Stimulated activated CD4-positive, alpha-beta T cell treated with anti-CD3 and anti-CD28 coated beads, Interleukin-2, amount 100 ng/mL, for 24 hours (primary cell): ENCODE measurements at regions not wholly inside any gene's neighbourhood (a gene's known extent, or its start where the extent isn't known, plus 50 kb on each side); places are given as distances from the start of the nearest gene placed in this dataset.
"Not testable (repeated sequence)": the region's sequence is repeated elsewhere in the genome, so short reads cannot be mapped to it uniquely, and the experiment has no call there.

ENCODE experiments used
- DNase-seq, 2 donors: peaks; one replicate each; pipeline ENCODE4 v3.0.0-alpha.2; 2020

DNA sequence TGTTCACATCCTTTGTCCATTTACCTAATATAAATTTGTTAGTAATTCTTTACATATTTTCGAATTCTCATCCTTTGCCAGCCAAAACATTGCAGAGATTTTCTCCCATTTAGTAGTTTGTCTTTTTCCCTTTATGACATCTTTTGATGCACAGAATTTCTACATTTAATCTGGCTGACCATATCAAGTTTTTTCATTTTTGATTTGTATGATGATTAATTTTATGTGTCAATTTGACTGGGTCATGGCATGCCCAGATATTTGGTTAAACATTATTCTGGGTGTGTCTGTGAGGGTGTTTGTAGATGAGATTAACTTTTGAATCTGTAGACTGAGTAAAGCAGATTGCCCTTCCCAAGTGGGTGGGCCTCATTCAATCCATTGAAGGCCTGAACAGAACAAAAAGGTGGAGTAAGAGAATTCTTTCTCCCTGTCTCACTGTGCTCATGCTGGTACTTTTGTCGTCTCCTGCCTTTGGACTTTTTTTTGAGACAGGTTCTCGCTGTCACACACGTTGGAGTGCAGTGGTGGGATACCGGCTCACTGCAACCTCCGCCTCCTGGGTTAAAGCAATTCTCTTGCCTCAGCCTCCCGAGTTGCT, 72.1 kb upstream of the EPB41L1 start:
- no peak for DNase-seq

DNA sequence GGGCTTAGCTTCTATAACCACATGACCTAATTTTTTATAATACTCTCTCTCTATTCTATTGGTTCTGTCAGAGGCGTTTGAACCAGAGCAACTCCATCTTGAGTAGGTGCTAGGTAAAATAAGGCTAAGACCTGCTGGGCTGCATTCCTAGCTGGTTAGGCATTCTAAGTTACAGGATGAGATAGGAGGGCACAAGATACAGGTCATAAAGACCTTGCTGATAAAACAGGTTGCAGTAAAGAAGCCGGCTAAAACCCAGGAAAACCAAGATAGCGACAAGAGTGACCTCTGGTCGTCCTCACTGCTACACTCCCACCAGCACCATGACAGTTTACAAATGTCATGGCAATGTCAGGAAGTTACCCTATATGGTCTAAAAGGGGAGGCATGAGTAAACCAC, 71.3 kb upstream of the EPB41L1 start:
- not testable (repeated sequence) for DNase-seq

DNA sequence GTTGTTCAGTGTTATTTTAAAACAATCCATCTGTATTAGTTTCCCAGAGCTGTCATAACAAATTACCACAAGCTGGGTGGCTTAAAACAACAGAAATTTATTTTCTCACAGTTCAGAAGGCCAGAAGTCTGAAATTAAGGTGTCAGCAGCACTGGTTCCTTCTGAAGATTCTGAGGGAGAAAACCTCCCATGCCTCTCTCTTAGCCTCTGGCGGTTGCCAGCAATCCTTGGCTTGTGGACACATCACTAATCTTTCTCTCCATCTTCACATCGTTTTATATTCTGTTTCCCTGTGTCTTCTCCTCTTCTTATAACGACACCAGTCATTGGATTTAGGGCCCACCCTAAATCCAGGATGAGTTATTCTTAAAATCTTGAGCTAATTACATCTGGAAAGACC, 70.2 kb upstream of the EPB41L1 start:
- no peak for DNase-seq

DNA sequence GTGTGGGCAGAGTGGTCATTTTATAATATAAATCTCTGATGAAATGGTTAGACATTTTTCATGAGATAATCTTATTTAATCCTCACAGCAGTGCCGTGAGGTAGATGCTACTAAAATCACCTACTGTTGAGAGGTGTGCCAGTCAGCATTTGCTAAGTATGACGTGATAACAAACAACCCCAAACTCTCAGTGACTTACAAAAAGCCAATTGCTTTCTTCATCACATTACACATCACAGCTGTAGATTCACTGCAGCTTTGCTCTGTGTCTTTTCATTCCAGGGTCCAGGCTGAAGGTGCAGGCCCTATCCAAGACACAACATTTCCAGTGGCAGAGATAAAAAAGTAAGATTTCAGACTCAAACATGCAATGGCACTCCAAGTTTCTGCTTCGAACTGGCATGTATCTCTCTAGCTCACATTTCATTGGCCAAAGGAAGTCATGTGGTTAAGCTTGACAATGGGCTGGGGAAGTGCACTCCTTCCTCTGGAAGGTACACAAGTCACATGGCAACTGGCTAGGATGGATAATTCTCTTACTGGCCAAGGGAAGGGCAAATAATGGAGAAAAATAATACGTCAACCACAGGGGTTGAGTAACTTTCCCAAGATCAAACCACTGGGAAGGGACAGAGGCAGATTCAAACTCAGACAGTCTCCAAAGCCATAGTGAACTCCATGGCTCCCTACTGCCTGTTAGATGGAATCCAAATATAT, 69.5 kb upstream of the EPB41L1 start:
- no peak for DNase-seq

DNA sequence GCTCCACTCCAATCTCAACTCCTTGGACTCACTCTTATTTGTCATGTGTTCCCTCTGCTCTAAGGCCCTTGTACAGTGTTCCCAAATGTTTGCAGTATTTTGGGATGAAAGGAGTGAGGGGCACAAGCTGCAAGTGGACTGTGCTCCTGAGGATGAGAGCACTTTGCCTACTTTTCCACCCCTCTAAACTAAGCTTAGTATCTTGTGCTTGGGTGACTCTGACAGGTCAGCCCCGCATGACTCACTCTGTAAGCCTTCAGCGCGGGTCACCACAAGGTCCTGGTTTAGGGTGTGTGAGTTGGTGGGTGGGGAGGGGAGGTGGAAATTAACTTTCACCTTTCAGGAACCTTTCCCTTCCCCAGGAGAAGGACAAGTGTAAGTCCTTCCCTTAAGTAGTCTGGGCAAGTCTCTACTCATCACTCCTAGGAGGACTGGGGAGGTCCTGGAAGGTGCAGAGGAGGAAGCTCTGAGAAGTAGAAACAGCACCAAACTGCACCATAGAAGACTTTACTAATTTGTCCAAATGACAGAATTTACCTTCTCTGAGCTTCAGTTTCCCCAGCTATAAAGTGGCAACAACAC, 68.8 kb upstream of the EPB41L1 start:
- DNase-seq: no peak

DNA sequence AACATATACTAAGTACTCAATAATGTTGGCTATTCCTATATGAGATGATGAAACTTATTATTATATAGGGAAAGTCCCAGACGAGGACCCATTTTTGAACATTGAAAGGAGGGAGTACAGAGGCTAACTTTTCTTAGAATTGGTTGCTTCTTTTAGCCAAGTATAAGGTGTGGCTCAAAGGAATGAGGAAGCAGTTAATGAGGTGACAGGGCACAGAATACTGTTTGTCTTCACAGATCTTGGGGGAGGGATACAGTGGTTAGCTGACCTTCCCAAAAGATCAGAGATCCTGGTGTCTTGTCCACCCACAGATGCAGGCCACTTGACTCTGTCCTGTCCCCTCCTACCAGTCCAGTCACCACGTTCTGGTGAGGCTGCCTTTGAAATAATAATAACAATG, 67.8 kb upstream of the EPB41L1 start:
- DNase-seq: no peak

DNA sequence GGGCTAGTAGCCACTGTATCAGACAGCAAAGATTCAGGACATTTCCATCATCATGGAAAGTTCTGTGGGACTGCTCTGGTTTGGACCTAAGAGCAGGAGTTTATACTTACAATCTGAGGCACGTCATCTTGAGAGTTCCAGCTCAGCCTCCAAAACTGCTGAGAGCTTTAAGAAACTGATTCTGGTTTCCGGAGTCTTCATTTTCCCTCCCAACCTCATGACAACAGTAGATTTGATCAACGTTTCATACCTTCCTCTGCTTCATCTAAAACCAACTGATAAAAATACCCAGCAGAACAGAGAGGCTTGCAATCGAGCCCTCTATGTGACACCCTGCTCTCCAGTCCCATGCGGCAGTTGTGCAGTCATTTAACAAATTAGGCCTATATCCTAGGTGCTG, 64.3 kb upstream of the EPB41L1 start:
- DNase-seq: no peak

DNA sequence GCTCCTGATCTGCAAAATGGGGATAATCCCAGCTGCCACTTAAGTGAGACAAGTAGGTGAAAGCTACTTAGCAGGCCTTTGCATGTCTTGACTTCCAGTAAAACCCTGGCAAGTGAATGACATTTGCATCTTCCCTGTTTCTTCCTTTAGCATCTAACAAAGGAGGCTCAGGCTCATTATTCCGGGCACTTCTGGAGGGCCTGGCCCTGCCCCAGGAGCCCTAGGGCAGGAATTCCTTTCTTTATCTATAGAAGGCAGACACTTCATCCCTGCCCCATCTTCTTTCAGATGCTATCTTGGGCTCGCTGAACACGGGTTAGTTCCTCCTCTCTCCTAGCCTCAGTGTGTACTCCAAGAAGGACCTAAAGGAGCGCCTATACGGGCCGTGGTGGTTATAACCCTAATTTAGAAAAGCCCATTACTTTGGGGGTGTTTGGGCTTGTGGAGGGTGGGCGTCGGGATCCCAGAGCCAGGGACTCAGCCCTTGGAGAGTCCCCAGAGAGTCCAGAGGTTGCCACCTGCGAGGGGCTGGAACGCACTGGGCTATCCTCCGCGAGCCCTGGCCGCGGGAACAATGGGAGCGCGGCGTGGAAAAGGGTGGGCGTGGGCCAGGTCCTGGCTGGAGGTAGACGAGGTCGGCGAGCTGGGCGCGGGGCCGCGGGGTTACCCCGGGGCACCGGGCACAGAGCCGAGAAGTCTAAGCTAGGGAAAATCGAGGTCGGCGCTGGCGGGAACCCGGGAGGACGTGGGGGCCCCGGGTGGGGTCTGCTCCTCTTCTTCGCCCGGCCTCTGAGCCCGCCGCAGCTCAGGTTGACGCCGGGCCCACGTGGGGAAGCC, 62.8 kb upstream of the EPB41L1 start:
- DNase-seq: no peak

DNA sequence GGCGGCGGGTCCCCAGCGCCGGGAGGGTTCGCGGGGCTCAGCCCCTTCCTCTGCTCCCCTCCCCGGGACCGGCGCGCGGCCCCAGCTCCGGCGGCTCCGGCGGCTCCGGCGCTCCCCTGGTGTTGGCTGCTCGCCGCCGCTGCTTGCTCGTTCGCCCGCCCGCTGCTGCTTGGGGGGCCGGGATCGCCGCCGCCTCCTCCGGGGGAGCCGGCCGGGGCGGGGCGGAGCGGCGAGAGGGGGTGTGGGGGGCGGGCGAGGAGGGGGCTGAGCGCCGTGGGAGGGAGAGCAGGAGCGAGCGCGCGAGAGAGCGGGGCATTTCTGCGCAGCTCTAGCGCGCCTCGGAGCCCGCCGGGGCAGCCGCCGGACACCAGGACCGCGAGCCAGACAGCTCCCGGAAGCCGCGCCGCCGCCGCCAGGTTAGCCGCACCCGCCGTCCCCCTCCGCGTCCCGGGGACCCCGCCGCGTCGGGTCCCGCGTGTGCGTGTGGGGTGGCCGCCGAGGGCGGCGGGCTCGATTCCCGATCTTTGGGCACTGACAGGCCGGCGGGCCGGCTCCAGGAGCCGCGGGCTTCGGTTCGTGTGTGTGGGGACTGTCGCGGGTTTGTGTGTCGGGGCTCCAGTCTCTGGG, 62.0 kb upstream of the EPB41L1 start:
- DNase-seq: peak; percentile 21 to 27

DNA sequence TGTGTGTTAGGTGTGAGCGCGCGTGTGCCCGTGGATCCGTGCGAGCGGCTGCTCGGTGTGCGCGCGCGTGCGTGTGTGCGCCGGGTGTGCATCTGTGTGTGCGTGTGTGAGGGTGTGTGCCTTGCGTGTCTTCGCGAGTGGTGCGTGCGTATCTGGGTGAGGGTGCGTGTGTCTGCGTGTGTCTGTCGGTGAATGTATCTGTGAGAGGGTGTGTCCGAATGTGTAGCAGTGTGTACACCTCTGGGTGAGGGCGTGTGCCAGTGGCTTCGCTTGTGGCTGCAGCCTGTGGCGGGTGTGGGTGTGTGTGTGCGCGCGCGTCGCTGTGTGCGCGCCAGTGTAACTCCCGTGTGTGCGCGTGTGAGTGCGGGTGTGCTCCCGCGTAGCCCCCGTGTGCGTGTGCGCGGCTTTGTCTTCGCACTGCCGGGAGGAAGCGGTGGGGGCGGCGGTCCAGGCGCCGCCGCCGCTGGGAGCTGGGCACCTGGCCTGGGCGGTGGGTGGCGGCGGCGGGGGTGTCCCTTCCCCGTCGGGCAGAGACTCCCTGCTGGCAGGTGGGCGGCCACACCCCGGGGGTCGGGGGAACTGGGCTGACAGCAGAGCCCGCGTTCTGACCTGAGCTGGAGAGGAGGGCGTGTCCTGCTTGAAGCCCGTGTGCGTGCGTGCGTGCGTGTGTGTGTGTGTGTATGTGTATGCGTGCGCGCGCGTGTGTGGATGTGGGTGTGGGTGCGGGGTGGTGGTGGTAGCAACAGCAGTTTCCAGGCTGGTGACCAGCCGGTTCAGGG, 61.3 kb upstream of the EPB41L1 start:
- DNase-seq: peak; percentile 38 to 51

DNA sequence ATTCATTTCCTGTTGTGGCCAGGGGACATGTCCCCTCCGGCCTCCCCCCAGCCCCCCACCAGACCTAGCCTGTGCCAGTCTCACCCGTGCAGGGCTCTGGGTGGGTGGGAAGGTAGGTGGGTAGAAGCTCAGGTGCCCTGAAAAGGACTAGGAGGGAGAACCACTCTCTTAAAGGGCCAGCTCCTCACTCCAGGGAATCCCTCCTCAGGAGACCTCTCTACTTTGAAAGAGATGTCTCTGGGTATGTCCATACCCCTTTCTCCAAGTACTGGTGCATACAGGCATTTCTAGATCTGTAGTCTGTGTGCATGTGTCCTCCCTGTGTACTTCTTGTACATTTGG, 60.8 kb upstream of the EPB41L1 start:
- DNase-seq: no peak

DNA sequence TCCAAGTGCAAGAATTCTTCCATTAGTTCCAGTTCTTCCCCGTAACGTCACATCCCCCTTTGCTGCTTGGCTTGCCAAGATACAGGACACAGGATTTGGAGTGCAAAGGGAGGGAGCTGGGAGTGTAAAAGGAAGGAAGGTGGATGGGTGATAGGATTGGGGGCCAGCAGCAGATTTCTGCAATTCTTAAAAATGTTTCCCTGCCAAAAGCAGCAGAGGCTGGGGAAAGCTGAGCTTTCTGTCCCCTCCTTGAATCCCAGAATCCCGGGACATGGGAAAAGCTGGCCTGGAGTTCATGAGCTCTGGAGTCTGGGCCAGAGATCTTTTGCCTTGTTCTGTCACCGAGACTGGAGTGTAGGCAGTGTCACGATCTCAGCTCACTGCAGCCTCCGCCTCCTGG, 60.0 kb upstream of the EPB41L1 start:
- DNase-seq: no peak

DNA sequence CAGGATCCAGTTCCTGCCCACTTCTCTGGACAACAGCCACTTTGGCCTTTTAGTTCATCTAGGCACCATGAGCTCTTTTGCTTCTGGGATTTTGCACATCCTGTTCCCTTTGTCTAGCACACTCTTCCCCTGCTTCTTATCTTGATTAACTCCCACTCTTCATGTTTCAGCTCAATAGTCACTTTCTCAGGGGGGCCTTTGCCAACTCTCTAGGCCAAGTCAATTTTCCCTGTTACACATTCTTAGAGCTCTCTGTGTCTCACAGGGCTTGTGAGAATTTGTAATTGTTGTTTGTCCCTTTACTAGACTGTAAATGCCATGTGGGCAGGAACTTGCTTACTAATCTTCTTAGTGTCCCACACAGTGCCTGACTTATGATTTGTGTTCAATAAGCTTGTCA, 58.1 kb upstream of the EPB41L1 start:
- no peak for DNase-seq

DNA sequence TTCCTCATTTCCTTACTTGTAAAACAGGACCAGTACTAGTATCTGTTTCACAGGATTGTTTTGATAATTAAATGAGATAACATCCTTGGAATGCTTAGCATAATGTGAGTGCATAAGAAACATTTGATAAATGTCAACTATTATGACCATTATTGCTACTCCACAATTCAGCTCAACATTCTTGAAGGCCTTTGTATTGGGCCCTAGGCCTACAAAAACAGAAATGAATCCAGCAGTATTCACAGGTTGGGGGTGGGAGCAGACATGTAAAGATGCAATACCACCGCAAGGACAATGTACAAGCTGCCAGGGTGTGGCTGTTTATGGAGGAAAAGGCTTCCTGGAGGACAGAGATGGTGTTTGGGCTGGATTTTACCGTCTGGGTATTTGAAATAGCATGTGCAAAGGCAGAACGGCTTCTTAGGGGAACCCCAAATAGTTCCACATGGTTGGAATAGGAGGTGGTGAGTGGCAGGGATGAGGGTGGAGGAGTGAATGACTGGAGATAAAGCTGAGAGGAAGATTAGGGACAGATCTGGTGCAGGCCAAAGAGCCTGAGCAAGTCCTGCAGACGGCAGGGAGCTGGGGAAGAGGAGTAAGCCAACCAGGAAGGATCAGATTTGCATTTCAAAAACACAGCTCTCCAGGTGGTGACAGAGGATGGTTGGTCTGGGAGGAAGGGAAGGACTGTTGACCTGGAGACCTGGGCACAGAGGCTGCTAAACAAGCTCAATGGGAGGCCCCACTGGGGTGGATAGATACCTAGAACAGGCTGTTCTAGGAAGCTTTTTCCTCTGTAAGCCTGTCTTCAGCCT, 57.0 kb upstream of the EPB41L1 start:
- DNase-seq: no peak

DNA sequence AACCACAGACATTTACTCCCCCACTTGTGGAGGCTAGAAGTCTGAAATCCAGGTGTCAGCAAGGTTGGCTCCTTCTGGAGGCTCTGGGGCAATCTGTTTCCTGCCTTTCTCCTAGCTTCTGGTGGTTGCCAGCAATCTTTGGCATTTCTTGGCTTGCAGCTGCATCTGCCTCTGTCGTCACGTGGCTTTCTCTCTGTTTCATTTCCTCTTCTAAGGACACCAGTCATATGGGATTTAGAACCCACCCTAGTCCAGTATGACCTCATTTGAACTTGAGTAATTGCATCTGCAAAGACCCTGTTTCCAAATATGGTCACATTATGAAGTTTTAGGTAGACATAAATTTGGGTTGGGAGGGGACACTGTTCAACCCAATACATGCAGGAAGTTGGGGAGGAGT, 56.2 kb upstream of the EPB41L1 start:
- no peak for DNase-seq

DNA sequence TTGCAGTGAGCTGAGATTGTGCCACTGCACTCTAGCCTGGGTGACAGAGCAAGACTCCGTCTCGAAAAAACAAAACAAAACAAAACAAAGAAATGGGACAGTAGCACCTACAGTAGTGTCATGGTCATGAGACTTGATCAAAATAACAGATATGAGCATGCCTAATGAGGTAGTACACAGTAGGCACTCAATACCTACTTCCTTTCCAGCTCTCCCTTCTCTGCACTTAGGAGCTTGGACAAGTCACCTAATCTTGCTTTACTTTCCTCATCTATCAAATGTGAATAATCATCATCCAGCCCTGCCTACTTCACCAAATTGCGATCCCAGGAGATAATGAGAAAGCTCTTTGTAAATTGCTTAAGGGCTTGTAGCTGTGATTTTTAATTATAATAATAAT, 55.4 kb upstream of the EPB41L1 start:
- no peak for DNase-seq

DNA sequence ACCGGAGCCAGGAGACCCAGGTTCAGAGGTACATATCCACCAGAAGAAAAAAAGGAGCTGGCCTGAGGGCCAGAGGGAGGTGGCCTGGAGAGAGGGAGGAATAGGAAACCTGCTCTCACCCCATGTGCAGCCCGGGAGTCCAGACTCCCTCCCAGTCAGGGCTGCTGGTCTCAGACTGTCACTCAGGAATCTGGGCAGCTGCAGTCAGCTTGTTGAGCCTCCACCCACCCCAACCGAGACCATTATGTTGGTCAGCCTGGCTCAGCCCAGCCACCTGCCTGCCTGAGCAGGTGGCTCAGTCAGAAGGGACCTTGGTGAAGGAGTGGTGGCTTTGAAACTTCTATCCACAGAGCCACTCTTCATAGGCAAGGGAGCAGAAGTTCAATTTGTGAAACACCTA, 53.3 kb upstream of the EPB41L1 start:
- no peak for DNase-seq

DNA sequence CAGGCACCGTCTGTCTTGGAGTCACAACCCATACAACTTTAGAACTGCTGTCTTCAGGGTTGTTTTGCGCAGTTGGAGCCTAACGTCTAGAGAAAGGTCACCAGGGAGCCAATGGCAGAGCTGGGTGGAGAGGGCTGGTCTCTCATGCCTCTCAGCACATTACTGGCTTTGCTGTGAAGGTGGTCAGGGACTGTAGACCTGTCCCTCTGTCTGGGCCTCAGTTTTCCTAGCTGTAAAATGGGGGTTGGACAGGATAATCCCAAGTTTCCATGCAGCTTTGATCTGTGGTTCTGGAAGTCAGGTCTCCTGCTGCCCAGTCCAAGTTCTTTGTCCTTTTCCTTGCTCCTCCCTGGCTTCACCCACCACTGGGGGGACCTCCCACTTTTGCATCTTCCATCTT, 52.2 kb upstream of the EPB41L1 start:
- no peak for DNase-seq

DNA sequence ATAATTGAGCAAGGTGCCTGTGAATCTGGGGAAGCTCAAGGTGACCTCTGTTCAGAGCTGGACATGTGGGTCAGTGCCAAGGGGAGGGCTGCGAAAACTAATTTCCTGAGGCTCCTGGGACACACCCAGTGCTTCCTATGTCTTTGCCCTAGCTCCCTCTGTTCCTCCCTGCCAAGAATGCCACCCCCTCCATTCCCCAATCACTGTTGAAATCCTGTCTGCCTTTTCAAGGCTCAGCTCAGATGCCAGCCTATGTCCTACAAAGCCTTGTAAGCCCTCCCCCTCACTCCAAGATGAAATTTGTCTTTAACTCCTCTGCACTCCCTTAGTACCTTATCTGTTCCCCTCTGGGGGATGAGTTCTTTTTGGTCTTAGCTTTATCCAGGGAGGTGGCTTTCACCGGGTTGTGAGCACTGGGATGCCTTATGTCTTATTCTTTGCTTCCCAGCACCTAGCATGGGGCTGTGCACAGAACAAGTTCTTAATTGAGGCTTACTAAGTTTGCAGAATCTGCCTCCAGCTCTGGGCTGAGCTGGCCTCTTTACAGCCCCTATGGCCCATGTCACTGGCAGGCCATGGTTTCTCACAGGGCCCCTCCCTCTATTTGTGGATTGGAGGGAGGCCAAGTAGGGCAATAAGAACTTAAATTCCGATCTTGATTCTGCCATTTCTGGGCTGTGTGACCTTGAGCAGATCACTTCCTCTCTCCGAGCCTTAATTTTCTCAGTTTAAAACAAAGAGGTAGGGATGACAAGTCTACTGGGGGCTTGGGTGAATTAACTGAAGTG, 51.5 kb upstream of the EPB41L1 start:
- no peak for DNase-seq

DNA sequence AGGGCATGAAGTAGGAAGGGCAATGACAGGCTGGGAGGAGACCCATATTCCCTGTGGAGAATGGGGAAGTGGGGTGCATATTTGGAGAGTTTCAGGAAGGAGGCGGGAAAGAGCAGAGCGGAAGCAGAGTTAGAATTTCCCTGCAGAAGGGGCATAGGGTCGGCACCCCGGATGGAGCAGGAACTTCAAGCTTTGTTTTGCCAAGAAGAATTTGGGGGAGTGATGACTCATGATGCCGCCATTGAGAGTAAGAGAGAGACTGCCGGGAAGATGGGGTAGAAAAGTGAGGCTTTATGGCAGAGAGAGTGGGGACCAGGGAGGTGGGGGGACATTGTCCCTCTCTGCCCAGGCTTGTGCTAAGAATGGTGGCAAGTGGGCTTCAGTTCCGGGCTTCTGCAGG, 50.3 kb upstream of the EPB41L1 start:
- DNase-seq: no peak
